ENCODE measurements at regions not wholly inside any gene's neighbourhood (a gene's known extent, or its start where the extent isn't known, plus 50 kb on each side); places are given as distances from the start of the nearest gene placed in this dataset.

DNA sequence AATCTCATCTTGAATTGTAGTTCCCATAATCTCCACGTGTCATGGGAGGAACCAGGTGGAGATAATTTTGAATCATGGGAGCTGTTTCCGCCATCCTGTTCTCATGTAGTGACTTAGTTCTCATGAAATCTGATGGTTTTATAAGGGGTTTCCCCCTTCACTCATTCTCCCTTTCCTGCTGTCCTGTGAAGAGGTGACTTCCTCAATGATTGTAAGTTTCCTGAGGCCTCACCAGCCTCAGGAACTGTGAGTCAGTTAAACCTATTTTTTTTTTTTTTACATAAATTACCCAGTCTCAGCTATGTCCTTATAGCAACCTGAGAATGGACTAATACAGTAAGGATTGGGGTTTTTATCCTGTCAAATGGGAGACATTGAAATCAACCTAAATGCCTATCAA is 328.3 kb downstream of the TBC1D32 start:
- TF ChIP-seq, protein P1, sequence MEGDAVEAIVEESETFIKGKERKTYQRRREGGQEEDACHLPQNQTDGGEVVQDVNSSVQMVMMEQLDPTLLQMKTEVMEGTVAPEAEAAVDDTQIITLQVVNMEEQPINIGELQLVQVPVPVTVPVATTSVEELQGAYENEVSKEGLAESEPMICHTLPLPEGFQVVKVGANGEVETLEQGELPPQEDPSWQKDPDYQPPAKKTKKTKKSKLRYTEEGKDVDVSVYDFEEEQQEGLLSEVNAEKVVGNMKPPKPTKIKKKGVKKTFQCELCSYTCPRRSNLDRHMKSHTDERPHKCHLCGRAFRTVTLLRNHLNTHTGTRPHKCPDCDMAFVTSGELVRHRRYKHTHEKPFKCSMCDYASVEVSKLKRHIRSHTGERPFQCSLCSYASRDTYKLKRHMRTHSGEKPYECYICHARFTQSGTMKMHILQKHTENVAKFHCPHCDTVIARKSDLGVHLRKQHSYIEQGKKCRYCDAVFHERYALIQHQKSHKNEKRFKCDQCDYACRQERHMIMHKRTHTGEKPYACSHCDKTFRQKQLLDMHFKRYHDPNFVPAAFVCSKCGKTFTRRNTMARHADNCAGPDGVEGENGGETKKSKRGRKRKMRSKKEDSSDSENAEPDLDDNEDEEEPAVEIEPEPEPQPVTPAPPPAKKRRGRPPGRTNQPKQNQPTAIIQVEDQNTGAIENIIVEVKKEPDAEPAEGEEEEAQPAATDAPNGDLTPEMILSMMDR (IDR thresholded peaks at IDR 0.05; ENCODE audit: poor library complexity, severe bottlenecking): no peak
- no peak for TF ChIP-seq MXI1 (conservative IDR thresholded peaks at IDR 0.05; ENCODE audit: poor library complexity, severe bottlenecking)
- TF ChIP-seq POLR2AphosphoS5 (IDR thresholded peaks at IDR 0.05): no peak
- no peak for TF ChIP-seq EP300 (conservative IDR thresholded peaks at IDR 0.05; ENCODE audit: poor library complexity, severe bottlenecking)
- TF ChIP-seq SMC3 (conservative IDR thresholded peaks at IDR 0.05; ENCODE audit: poor library complexity): no peak

Data from neural cell (in vitro differentiated cells).